NCI-H510A (cell line): ENCODE measurements at regions not wholly inside any gene's neighbourhood (a gene's known extent, or its start where the extent isn't known, plus 50 kb on each side); places are given as distances from the start of the nearest gene placed in this dataset.

Source experiments
- DNase-seq: peaks from one replicate; lab custom pipeline; 2025; lab: John Stamatoyannopoulos, UW

DNA sequence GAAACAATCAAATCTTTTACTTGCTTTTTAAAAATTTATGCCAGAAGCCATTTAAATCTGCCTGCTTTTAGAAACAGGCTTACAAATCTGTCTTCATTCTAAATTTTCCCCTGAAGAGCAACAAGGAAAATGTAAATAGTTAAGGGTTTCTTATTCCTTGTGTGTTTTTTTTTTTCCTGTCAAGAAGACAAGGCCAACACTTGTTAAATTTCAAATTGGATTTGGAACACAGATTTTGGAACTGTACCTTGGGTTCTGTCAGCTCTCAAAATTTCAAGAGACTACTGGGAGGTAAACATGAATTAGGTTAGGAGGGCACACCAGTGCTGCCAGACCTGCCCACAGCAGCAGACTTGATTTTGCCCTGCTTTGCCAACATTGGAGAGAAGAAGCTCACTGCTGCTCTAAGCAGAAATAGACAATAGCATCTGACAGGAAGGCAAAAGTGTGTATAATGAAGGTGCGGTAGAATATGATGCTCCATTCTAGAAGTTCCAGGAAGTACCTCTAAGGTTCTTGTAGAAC, 121.7 kb downstream of the NHLRC3 start:
- DNase-seq = no peak

DNA sequence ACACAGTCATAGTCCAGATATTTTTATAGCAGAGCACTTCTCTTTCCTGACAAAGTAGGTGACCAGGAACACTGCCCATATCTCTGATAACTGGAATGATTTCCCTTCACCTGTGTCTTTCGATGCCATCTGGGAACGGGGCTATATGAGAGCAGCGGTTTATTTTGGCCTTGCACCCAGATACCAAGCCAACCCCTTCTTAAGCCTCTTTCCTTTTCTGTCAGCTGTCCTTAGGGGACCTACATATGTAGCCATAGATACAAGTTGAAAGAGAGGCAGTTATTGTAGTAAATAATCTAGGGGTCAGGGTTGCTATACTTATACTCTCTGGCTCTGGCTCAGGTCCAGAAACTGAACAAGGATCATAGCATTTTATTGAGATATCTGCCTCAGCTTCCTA, 128.8 kb downstream of the NHLRC3 start:
- DNase-seq = no peak

DNA sequence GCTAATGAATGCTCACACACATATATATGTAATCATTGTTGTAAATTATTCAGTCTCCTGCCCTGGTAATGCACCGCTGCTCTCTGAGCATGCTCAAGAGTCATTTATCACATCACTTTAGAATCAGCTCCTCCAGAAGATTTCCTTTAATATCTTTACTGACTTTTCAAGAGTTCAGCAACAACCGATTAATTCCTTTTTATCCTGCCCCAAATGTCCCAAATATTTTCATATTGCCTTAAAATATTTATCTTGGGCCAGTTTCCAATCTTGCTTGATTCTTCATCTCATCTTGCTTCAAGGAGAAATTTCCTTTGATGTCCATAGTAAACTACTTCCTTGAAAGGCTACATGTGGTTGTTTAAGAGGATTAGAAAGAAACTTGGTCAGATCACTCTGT, 132.5 kb downstream of the NHLRC3 start:
- DNase-seq = no peak

DNA sequence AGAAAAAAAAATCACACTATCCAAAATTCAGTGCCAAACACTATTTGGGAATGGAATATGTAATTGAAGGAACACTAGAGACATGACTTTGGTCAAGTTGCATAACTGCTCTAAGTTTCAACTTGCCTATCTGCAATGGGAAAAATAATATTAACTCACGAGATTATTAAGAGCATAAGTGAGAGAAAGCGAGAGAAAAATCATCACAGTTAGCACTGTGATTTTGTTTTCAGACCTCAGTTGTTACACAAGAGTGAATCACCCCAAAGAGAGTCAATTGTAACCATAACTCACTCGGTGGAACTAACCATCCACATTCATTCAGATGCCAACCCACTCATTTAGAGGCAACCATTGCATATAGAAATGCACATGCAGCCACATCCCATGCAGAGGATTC, 147.1 kb downstream of the NHLRC3 start:
- no peak for DNase-seq

DNA sequence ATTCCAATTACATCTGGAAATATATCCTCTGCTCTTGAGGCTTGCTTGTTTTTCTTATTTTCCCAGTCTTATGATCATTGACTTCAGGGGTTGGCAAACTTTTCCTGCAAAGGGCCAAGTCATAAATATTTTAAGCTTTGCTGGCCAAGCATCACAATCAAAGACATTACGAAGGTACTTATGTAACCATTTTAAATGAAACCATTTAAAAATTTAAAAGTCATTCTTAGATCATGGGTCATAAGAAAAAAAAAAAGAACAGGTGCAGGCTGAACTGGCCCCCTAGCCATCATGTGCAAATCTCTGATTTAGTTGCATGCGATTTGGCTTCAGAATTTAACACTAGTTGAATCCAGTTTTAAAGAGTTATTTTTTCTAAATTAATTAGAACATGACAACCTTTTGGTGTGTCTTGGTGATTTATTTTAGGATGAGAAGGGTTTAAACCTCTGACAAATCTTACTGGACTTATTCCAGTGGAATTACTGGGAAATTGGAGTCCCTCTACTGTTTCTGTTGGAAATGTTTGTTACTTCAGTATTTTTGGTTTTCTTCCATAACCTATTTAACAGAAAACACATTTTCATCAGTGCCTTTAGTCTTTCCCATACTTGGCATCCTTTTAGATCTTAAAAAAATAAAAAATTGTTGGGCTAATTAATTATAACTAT, 148.1 kb downstream of the NHLRC3 start:
- no peak for DNase-seq

DNA sequence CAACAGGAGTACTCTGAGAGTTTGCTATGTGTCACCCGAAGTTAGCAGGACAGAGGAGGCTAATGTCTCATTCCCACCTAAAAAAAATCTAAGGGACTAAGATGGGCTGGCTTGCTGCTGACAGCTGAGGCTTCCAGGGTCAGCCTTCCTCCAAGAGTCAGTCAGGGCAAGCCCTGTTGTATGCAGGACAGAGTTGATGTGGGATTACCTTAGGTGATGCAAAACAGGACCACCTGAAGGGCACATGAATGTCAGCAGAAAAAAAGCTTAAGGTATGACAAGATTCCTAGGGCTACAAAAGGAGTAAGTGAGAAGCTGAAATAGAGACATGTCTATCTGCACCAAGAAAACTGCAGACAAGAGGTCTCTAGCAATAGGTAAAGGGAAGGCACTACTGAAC, 151.5 kb downstream of the NHLRC3 start:
- DNase-seq = no peak

DNA sequence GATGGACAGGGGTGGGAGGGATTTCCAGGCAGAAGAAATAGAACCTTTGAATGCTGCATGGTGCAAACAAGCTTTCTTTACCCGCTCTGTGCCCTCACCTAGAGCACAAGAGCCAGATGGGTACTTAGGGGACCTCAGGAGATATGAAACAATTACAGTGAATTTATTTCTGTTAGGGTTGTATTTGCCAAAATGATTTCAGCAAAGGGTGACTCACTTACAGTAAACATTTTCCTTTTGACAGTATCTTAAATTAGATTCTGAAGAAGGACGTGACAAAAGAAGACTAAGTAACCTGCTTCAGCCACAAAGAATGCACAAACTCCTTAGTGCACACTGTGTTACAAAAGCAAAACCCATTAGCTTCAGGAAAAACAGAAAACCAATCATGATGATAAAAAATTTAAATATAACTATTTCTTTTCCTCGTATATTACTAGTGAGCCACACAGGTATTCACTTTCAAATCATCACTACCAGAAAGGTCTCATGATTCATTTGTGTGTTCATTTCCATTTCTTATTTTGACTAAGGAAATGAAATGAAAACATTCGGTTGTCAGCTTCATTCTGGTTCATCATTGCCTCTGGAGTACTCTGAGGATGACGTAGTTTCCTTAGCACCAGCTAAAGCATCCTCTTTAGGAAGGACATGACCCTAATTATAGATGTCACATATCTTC, 158.8 kb downstream of the NHLRC3 start:
- DNase-seq = no peak

DNA sequence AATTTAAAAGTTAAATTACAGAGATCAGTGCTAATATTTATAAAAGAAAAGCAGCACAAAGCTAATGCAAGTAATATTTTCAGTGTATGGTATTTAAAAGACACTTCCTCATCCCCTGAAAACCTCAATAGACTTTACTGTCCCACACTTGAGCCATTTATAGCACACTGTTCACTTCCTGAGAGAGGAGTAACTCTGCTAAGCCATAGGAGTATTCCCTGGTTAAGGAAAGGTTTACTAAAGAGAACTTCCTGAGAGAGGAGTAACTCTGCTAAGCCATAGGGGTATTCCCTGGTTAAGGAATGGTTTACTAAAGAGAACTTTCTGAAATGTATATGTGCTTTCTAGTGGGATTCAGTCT, 159.4 kb downstream of the NHLRC3 start:
- DNase-seq = no peak

DNA sequence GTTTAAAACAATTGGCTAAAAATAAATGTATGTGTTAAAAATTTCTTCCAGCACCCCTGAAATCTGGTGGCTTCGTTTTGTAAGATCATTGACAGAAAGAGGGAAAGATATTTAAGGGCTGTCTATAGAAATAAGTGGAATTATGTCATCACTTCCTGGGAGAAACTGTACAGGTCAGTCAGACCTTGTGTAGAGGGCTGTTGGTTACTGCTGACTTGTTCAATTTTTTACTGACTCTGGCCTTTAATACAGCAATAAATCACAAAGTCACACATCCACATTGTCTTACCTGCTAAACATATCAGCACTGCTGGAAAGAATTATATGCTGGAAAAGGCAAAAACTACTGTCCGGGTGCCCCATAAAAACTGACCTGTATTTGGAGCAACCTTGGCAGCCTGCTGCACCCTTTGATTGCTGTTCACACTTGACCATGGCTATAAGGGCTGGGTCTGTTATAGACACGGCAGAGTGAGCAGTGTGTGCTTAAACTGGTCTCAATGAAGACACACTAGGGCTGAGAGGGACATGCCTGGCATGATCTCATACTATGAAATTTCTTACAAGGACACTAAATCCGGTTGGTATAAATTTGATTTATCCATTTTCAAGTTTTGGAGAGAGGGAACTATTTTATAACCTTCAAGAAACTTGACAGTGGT, 162.1 kb downstream of the NHLRC3 start:
- no peak for DNase-seq

DNA sequence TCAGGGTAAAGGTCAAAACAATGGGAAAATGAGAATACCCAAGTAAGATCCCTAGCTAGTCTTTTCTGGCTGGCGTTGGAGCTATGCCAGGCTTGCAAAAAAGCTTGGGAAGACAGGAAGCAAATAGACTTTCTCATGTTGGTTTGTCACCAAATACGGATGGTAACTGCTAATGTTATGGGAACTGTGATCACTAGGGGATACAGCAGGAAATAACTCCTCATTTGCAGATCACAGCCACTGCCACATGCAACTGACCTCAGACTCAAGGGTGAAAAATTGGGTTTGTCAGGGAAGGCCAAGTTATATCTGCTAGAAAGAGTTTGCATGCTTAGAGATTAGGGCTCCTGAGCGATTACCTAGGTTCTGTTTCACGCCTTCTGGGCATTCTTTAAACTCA, 162.9 kb downstream of the NHLRC3 start:
- no peak for DNase-seq

DNA sequence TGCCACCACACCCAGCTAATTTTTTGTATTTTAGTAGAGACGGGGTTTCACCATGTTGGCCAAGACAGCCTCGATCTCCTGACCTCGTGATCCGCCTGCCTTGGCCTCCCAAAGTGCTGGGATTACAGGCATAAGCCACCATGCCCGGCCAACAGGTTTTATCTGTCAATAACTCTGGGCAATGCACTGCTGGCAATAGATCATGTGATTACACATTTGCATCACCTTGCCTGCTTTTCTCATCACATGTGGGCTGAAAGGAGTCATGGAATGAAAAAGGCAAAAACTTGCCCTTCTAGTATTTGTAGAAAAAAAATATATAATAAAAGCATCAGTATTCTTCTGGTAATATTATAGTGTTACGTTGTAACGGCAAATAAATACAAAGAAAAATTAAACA, 164.5 kb downstream of the NHLRC3 start:
- no peak for DNase-seq

DNA sequence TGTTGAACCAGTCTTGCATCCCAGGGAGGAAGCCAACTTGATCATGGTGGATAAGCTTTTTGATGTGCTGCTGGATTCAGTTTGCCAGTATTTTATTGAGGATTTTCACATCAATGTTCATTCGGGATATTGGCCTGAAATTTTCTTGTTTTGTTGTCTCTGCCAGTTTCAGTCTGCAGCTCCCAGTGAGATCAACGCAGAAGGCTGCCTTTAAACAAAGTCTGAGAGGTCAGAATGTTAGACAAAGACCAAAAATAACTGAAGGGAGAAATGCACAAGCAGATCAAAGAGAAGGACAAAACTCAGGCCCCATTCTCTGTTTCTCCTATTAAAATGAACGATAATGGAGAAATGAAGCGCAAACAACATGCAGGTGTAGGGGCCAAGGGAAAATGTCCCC, 170.4 kb downstream of the NHLRC3 start:
- no peak for DNase-seq

DNA sequence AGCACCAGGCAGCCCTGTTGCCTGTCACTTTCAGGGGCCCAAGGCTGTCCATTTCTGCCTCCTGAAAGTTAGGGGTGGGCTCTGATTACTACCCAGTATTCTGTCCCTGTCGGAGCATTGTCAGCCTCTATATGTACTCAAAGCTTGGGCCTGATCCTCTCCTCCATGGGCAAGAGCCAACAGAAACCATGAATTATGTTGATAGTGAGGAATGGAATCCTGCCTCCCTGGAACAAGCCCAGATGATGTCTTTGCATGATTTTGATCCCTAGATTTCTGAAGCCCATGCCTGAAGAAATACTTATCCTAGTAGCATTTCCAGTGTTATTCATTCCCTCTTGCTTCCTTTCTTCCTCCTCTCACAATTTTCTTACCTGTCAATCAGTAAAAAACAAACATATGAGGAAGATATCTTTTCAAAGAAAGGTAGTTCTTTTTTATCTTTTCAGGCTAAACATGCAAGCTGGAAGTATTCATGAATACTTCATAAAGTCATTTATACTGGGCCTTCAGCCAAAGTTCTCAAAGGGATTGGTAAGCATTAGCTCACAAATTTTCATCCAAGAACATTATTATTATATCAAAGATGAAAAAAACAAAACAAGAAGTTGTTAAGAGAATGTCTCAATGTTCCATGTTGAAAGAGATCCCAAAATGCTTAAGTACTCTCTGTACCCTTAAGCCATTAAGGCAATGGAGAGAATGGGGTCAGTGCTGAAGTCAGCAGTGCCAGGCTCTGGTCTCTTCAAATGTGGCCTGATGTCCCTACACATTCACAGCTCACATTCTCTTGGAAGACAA, 171.7 kb downstream of the NHLRC3 start:
- DNase-seq = no peak

DNA sequence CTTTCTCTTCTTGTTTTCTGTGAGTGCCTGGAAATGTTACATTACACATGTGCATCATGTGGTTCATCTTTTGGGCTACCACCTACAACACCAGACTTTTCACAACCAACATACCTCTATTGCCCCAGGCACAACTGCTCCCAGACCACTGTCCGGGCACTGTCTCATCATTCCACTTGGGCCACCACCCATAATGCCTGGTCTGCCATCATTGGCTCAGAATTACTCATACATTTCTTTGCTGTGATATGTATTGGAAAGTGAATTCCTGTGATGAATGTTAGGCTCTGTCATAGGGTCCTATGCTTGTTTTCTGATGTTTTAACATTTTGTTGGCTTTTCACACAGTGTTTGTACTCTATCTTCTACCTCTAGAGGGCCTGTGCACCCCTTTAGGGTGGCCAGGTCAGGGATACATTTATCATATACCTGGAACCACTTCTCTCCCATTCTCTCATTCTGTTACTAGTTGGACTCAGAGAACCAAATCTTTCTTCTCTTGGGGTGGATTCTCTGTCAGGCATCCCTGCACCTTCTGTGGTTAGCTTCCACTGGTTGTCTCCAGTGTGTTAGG, 172.8 kb downstream of the NHLRC3 start:
- DNase-seq = no peak

DNA sequence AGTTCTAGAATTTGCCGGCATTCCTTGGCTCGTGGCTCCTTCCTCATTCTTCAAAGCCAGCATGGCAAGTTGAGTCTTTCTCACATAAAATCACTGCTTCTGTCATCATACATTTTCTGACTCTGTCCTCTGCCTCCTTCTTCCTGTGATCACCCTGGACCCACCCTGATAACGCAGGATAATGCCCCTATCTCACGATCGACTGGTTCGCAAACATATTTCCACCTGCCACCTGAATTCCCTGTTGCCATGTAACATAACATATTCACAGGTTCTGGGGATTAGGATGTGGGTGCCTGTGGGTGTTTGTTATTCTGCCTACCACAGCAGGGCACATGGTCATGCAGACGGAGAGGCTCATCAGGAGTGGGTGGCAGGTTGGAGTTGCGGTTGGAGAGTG, 177.7 kb downstream of the NHLRC3 start:
- no peak for DNase-seq

DNA sequence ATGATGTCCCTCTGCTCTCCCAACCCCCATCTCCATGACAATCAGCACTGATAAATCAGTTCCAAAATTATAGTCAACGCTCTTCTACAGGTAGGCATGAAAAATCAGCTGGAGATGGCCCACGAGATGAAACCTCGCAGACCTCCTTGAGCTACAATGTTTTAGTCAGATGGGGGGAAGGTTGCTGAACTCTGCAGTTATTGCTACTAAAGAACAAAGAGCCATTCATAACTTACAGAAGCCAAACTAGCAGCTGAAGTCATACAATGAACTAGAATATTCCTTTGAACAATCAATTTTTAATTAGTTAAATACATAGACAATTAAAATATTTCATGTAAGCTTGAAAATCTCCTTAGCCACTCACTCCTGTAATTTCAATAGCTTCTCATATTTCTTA, 179.2 kb downstream of the NHLRC3 start:
- no peak for DNase-seq

DNA sequence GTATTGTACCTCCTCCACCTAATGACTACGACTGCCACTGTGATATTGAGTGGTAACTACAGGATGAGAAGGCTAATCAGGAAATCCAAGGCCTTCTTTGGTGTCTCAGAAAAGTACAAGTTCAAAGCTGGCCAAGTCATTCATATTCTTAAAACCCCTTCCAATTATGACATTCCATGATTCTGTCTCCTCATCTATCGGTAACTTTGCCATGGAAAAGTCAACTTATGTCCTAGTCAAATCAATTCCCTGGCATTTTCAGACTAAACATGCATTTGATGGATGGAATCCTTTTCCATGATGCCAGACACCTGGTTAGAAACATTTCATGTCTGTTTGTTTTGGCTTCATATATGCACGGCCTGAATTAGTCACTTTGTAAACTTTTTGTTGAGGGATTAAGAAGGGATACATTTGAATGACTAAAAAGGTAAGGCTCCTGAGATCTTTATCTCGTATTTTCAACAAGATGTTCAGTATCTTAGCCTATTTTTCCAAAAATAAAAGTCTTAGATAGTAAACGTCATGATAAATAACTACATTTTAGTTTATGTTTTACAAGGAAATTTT, 186.5 kb downstream of the NHLRC3 start:
- DNase-seq = no peak

DNA sequence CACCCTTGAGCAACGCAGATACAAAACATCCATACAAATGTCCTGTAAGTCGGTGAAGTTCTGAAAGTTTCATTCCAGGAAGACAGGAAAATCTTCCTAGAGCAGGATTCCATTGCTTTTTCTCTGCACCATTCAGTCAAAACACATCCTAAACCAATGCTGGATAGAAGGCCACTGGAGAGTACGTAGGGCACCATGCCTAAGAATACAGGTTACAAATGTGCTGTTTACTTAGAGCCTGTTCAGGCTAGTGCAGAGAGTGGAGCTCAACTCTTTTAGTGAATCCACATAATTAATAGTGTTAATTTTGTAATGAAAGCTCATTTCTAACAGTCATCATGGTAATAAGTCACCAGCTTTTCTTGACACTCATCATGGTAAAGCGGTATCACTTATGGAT, 187.6 kb downstream of the NHLRC3 start:
- no peak for DNase-seq

DNA sequence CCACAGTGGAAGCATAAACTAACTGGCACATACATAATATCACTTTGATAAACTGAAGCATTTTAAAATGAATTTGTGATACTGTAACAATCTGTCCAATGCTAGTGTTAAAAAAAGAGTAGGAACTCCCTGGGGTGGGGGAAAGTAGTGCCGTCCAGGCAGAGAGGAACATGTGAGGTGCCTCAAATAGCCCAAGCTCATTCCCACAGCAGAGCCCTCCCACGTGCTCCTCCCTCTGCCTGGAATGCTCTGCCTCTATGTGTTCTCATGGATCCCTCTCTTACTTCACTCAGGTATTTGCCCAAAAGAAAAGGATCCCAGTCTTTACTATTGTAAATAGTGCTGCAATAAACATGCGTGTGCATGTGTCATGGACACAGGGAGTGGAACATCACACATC, 188.1 kb downstream of the NHLRC3 start:
- DNase-seq = no peak

DNA sequence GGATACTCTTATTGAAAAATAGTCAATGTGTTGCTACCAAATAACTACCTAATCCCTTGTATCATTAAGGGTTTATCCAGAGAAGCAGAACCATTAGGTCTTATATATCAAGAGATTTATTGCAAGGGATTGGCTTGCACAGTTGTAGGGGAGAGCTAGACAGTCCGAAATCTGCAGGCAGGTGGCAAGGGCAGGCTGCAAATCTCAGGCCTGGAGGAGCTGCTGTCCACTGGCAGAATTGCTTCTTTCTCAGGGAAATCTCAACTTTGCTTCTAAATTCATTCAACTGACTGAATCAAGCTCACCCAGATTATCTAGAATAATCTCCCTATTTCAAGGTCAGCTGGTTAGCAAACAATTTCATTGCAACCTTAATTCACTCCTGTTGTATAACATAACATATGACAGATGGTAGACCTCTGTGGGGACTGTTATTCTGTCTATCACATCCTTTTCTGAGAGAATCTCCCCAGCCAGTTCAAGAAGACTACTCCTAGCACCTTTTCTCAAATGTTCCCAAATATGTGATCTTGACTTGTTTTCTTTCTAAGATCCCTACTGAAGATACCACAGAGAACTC, 194.2 kb downstream of the NHLRC3 start:
- DNase-seq = no peak

DNA sequence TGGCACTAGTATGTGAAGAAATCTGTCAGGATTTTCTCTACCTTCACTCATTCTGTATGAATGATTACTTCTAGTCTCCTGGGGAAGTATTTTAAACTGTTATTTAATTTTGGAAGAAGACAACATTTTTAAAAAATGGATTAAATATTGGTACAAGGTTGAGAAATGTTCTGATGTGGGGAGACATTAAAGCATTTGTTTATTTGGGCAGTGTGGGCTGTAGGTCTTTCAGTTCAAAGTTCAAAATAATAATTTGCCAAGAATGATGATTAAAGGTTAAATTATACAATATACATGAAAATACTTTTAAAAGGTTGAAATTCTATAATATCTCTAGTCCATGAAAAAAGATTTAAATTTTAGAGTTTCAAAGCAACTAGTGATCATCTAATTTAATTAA, 194.7 kb downstream of the NHLRC3 start:
- DNase-seq = no peak

DNA sequence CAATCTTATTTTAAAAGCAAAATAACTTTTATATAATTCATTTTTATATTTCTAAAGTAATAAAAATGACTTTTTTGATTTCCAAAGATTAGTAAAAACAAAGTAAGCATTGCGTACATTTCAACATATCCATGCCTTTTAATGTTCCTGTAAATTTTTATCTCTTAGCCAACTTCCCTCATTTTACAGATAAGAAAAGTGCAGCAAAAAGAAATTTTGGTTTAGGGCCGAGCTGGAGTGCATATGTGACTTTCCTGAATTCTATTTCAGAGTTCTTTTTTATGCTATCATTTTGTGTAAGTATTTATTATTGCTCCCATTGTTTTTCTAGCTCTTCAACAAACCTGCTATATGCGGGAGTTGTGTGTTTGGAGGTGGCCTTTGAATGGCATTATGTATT, 195.3 kb downstream of the NHLRC3 start:
- DNase-seq = no peak
